Heart left ventricle (tissue), 16 donors: ENCODE measurements at regions not wholly inside any gene's neighbourhood (a gene's known extent, or its start where the extent isn't known, plus 50 kb on each side); places are given as distances from the start of the nearest gene placed in this dataset.
"Not testable (repeated sequence)": the region's sequence is repeated elsewhere in the genome, so short reads cannot be mapped to it uniquely, and the experiment has no call there.

Source experiments
- ATAC-seq, 4 donors: fragments of 200-7000 bp; cut with Tn5 transposase; one replicate each; pipeline ENCODE4 v1.9.1; 2020 to 2022; ENCODE audit warnings: moderate library complexity in 4 of 4, mild to moderate bottlenecking in 3 of 4, moderate number of reproducible peaks in 1 of 4
- DNase-seq, 5 donors: peaks; one replicate each; pipeline ENCODE4 v3.0.0-alpha.2; 2020
- H3K27ac ChIP-seq, 12 donors: fragments of 200-600 bp; sonication (generic) in 4 of 12; one replicate each; pipeline versions ENCODE4 v1.5.0 to v1.8.0; 2016 to 2022; ENCODE audit warnings: mild to moderate bottlenecking in 2 of 12
- H3K27me3 ChIP-seq, 9 donors: fragments of 200-600 bp; sonication (generic) in 2 of 9; one replicate each; pipeline versions ENCODE4 v1.5.1 to v1.8.0; 2016 to 2022; ENCODE audit warnings: mild to moderate bottlenecking in 3 of 9
- H3K36me3 ChIP-seq, 9 donors: fragments of 200-600 bp; sonication (generic) in 2 of 9; one replicate each; pipeline versions ENCODE4 v1.5.0 to v1.8.0; 2018 to 2022; ENCODE audit warnings: mild to moderate bottlenecking in 2 of 9
- H3K4me1 ChIP-seq, 12 donors: fragments of 200-600 bp; sonication (generic) in 4 of 12; one replicate each; pipeline versions ENCODE4 v1.5.0 to v1.8.0; 2016 to 2022; ENCODE audit warnings: mild to moderate bottlenecking in 3 of 12
- H3K4me3 ChIP-seq, 12 donors: fragments of 200-600 bp; sonication (generic) in 4 of 12; one replicate each; pipeline versions ENCODE4 v1.5.0 to v1.8.0; 2017 to 2022; ENCODE audit warnings: mild to moderate bottlenecking in 9 of 12, moderate library complexity in 4 of 12
- H3K9me3 ChIP-seq, 12 donors: fragments of 200-600 bp; sonication (generic) in 4 of 12; one replicate each; pipeline versions ENCODE4 v1.5.0 to v1.8.0; 2016 to 2022; ENCODE audit warnings: mild to moderate bottlenecking in 1 of 12
- POLR2A ChIP-seq, 2 donors: fragments of 450-650 bp; IDR thresholded peaks; one replicate each; pipeline ENCODE4 v1.6.1; 2017; ENCODE audit warnings: antibody characterized with exemption in 2 of 2, mild to moderate bottlenecking in 2 of 2, moderate library complexity in 2 of 2
- WGBS, 4 donors: extraction: QIAGEN DNeasy Blood & Tissue Kit in 2 of 4; methylation state at CpG; one replicate each; pipeline versions ENCODE4 v1.1.5 to v1.1.7; 2013 to 2018; 5-methylcytosine and 5-hydroxymethylcytosine counted together
- intact Hi-C, 10 donors: fragments of 100-400 bp; cut with DNase I; formaldehyde crosslinking; loops; one replicate each; pipeline versions ENCODE4 v1.11.1 to v1.14.2; 2022
- TF ChIP-seq, protein P1 (sequence below), 12 donors: fragments of 200-600 bp; sonication (generic) in 4 of 12; IDR thresholded peaks; one replicate each; pipeline versions ENCODE4 v1.5.0 to v1.8.0; 2018 to 2022; ENCODE audit warnings: antibody characterized with exemption in 12 of 12, mild to moderate bottlenecking in 5 of 12
- donor health status: ischemic (EF 13 %, LVEDD 7.1; RV severe dilation, severe dysfunction).
- donor health status: healthy with polysubstance abuse.
- donor health status: DM: no; HTN: yes; CAD: no.
- donor health status: DM: no; HTN: no; CAD: no.
- donor health status: ischemic (EF 25% LVEDD 6.9; RV normal size, moderate dysfunction).
- donor health status: ischemic (EF 25% LVEDD 5.7; RV mildly dilated, moderate dysfunction).
- donor health status: healthy.
- donor health status: DM: yes; HTN: yes; CAD: no.
- donor health status: ischemic (EF 35%, LVEDD 5.7; RV mildly dilated, moderate dysfunction).
- donor health status: nonischemic (EF 11% LVEDD 7.7; RV severe dilation, severe dysfunction).
- donor health status: DM: yes; HTN: yes; CAD: no.
- donor health status: PGD.
- donor health status: ischemic (EF 29% LVEDD 5.4; RV normal size, mild dysfunction).
- donor health status: nonischemic (EF 23%, LVEDD 6.1; RV moderate dilation, normal function).

DNA sequence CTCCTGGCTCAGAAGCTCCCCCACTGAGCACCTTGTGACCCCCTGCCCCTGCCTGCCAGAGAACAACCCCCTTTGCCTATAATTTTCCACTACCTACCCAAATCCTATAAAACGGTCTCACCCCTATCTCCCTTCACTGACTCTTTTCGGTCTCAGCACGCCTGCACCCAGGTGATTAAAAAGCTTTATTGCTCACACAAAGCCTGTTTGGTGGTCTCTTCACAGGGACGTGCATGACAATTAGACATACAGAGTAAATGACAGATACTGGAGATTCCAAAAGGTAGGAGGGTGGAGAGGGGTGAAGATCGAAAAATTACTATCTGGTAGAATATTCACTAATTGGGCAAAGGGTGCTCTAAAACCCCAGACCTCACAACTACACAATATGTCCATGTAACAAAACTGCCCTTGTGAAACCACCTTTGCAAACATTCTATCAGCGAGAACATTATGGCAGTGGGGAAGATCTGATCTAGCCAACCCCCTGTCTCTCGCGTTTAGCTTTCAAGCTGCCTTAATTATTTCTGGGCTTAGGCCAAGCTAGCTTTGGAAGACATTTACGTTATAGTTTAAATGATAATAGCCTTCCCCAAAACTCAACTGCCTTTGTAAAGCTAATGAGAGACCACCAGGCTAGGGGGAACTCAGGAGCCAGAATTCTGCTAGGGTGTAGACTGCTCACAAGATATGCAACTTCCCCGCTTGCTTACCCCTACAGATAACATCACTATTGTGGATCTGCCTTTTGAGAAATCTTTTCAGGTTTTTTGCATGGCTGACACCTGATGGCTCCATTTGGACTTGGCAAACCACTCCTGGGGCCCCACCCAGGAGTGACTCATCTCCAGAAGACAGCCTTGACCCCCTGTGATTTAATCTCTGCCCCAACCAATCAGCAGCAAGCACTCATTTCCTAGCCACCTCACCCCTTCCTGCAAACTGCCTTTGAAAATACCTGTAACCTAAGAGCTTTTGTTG, 1534.0 kb upstream of the SPRY2 start:
- Histone ChIP-seq H3K9me3 (no peaks in the 10 kb centered on the region), H3K27me3 (no peaks in the 10 kb centered on the region), H3K4me3 (no peak overlapping the region), H3K4me1 (no peaks in the 10 kb centered on the region), H3K36me3 (no peaks in the 10 kb centered on the region), H3K27ac (no peak overlapping the region)
- DNase-seq (no peak), ATAC-seq (no peak)
- intact Hi-C loops, result no loop called here
- no peak for TF ChIP-seq POLR2A (IDR thresholded peaks at IDR 0.05)
- TF ChIP-seq, protein P1, sequence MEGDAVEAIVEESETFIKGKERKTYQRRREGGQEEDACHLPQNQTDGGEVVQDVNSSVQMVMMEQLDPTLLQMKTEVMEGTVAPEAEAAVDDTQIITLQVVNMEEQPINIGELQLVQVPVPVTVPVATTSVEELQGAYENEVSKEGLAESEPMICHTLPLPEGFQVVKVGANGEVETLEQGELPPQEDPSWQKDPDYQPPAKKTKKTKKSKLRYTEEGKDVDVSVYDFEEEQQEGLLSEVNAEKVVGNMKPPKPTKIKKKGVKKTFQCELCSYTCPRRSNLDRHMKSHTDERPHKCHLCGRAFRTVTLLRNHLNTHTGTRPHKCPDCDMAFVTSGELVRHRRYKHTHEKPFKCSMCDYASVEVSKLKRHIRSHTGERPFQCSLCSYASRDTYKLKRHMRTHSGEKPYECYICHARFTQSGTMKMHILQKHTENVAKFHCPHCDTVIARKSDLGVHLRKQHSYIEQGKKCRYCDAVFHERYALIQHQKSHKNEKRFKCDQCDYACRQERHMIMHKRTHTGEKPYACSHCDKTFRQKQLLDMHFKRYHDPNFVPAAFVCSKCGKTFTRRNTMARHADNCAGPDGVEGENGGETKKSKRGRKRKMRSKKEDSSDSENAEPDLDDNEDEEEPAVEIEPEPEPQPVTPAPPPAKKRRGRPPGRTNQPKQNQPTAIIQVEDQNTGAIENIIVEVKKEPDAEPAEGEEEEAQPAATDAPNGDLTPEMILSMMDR (IDR thresholded peaks at IDR 0.05), result no peak
- 44 to 55% (median 49%) methylated on average over 9 to 10 of the region's 10 CpGs for WGBS, 4 donors

- WGBS, 4 donors, result 56 to 62% (median 59%) methylated on average over 4 of the region's 4 CpGs
- ATAC-seq (no peak), DNase-seq (no peak)
- no peaks in the 10 kb centered on the region for H3K4me1 ChIP-seq
- intact Hi-C loops, result no loop called here
- no peaks in the 10 kb centered on the region for H3K27me3 ChIP-seq
- TF ChIP-seq POLR2A (IDR thresholded peaks at IDR 0.05), result no peak
- TF ChIP-seq, protein P1 (IDR thresholded peaks at IDR 0.05), result no peak
- no peak overlapping the region for H3K27ac ChIP-seq
- H3K9me3 ChIP-seq, result no peaks in the 10 kb centered on the region
- no peaks in the 10 kb centered on the region for H3K36me3 ChIP-seq
- no peak overlapping the region for H3K4me3 ChIP-seq
These were observed 1533.3 kb upstream of the SPRY2 start for GRCh38 chr13:81874253-81874652.

- no peaks in the 10 kb centered on the region for H3K27me3 ChIP-seq
- intact Hi-C loops, result no loop called here
- H3K36me3 ChIP-seq, result no peaks in the 10 kb centered on the region
- TF ChIP-seq, protein P1 (IDR thresholded peaks at IDR 0.05), result peak in 2 of 12 donors; percentile 12 to 21
- no peak for TF ChIP-seq POLR2A (IDR thresholded peaks at IDR 0.05)
- no peak for ATAC-seq
- H3K4me3 ChIP-seq, result no peak overlapping the region
- H3K4me1 ChIP-seq, result no peaks in the 10 kb centered on the region
- no peaks in the 10 kb centered on the region for H3K9me3 ChIP-seq
- H3K27ac ChIP-seq, result no peak overlapping the region
- no peak for DNase-seq
- 0 to 4% (median 3%) methylated on average over 3 of the region's 3 CpGs for WGBS, 4 donors
These were observed 1531.7 kb upstream of the SPRY2 start for GRCh38 chr13:81872581-81872980.

- DNase-seq, H3K4me1 ChIP-seq, H3K9me3 ChIP-seq, ATAC-seq, H3K27me3 ChIP-seq, intact Hi-C loops, H3K36me3 ChIP-seq, H3K27ac ChIP-seq, H3K4me3 ChIP-seq: not testable (repeated sequence)
- WGBS, 4 donors, result 37 to 50% (median 42%) methylated on average over 4 of the region's 4 CpGs
These were observed 1530.9 kb upstream of the SPRY2 start for GRCh38 chr13:81871751-81872325.
